Astrocyte of the cerebellum (primary cell): ENCODE measurements at regions not wholly inside any gene's neighbourhood (a gene's known extent, or its start where the extent isn't known, plus 50 kb on each side); places are given as distances from the start of the nearest gene placed in this dataset.

Experiments used
- DNase-seq: peaks from one replicate; pipeline ENCODE4 v3.0.0-alpha.2; 2011; ENCODE audit warnings: low read depth
- H3K4me3 ChIP-seq: 2 replicates; pipeline ENCODE4 v1.5.1; 2011; ENCODE audit warnings: mild to moderate bottlenecking, low read depth, low read length, moderate library complexity
- in situ Hi-C: cut with HindIII; loops from 2 replicates; pipeline ENCODE4 v1.10.0; 2017; ENCODE audit warnings: low sequenced_read_pairs
- TF ChIP-seq, protein P1 (sequence below): IDR thresholded peaks from 2 replicates; pipeline ENCODE4 v1.5.1; 2012; ENCODE audit warnings: low read length, low read depth, moderate library complexity, mild to moderate bottlenecking; ENCODE audit errors: missing control alignments

DNA sequence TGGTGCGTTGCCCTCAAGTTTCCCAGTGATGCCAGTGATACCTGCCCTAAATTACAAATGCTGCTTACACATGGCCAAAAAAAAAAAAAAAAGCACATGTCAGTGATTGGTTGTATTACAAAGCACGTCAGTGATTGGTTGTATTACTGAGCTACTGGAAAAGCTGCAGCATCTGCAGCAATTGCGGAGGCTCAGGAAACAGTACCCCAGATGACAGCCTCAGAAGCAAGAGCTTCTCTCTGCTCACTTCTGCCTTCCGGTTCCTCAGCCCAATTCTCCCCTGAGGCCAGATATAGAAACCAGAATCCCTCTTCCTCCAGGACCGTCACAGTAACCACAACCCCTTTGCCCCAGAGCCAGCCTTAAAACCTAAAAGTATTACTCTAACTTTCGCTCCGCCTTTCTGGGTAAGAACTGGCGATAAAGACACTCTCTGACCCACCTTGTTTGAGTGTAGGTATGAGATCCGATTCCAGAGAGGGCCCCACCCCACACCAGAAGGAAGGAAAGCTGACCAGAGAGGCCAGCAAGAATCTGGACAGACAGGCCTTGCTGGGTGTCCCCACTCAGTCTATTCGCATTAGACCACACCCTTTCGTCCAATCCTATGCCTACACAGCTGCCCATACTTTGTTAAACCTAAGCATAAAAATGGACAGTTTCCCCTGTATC lies 85.0 kb upstream of the SORBS2 start:
- TF ChIP-seq, protein P1, sequence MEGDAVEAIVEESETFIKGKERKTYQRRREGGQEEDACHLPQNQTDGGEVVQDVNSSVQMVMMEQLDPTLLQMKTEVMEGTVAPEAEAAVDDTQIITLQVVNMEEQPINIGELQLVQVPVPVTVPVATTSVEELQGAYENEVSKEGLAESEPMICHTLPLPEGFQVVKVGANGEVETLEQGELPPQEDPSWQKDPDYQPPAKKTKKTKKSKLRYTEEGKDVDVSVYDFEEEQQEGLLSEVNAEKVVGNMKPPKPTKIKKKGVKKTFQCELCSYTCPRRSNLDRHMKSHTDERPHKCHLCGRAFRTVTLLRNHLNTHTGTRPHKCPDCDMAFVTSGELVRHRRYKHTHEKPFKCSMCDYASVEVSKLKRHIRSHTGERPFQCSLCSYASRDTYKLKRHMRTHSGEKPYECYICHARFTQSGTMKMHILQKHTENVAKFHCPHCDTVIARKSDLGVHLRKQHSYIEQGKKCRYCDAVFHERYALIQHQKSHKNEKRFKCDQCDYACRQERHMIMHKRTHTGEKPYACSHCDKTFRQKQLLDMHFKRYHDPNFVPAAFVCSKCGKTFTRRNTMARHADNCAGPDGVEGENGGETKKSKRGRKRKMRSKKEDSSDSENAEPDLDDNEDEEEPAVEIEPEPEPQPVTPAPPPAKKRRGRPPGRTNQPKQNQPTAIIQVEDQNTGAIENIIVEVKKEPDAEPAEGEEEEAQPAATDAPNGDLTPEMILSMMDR: no peak
- DNase-seq: no peak
- in situ Hi-C loops: no loop called here
- no peak overlapping the region for H3K4me3 ChIP-seq

DNA sequence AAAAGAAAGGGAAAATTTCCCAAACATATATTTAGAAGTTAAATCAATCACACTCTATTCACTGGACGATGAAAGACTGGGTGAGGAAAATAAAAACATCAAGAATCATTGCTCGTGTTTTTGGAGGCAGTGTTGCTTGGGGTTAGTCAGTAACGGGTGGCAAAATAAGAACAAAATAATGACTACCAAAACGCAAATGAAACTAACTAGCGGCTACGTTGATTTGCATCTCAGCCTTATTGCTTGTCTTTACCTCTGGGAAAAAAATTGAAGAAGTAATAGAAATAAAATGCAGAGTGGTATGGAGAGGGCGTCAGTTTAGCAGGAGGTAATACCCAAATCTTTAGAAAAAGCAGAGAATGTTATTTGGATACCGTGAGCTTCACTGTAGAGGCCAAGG lies 86.4 kb upstream of the SORBS2 start:
- no peak overlapping the region for H3K4me3 ChIP-seq
- TF ChIP-seq, protein P1: no peak
- DNase-seq: no peak
- in situ Hi-C loops: no loop called here

DNA sequence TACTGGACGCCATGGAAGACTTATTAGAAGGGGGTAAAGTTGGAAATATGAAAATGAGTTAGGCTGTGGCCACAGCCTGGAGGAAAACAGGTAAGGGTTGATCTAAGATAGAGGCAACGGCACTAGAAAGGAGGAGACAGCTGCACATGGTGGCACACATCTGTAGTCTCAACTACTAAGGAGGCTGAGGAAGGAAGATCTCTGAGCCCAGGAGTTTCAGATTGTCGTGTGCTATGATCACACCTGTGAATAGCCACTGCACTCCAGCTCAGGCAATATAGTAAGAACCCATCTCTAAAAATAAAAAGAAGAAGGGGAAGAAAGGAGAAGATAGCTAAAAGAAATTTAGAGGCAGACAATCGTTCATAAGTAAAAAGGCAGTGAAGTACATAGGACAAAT lies 87.8 kb upstream of the SORBS2 start:
- no peak for DNase-seq
- TF ChIP-seq, protein P1: no peak
- in situ Hi-C loops: no loop called here
- no peak overlapping the region for H3K4me3 ChIP-seq

DNA sequence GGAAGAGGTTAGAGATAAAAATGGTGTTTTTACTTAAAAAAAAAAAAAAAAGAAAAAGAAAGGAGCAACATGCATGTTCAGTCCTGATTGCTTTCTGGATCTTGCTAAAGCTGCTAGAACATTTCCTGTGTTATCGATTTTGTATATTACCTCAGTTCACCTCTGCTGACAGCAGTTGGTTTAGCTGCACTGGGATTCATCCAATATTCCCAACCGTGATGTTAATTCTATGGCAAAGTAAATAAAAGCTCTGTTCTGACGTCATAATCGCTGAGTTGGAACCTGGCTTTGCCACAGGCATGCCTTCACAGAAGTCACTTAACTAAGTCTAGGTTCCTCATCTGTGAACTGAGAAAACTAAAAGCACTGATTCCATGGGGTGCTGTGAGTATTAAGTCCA lies 90.7 kb upstream of the SORBS2 start:
- TF ChIP-seq, protein P1: no peak
- in situ Hi-C loops: no loop called here
- DNase-seq: peak; percentile 63
- H3K4me3 ChIP-seq: no peak overlapping the region

DNA sequence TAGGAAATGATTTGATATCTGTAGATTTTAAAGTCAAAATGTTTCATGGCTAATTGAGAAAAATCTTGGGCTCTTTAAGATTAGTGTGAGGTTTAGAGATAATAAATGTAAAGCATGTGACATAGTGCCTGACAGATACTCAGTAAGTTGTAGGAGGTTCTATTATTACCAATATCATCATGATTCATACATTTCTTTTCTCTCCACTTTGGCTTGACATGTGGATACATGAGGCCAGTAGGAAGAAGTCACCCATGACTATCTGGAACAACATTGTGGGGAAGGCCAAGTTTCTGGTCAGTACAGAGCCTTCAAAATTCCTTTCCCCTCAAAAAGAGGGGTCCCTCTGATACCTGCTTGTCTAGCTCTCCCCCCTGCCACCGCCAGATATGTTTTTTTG lies 91.2 kb upstream of the SORBS2 start:
- H3K4me3 ChIP-seq: no peak overlapping the region
- in situ Hi-C loops: no loop called here
- DNase-seq: no peak
- TF ChIP-seq, protein P1: no peak

DNA sequence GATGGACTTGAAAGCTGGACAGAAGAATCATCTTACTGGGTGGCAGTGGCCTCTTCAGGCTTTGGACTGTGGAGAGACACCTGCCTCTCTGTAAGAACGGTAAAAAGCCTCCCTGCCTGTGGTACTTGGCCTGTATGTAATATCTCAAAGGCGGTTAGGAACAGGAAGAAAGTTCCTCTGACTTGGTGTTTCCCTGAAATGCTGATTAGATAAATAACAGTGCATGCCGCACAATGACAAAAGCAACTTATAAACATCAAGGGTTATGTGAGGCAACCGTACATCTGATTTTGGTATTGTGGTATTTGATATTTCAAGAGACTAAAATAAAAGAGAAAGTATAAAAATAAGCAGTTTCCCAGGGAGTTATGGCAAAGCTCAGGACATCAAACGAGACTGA lies 92.4 kb upstream of the SORBS2 start:
- in situ Hi-C loops: no loop called here

More for the DNA sequence above, 92.4 kb upstream of the SORBS2 start:
- H3K4me3 ChIP-seq: no peak overlapping the region
- TF ChIP-seq, protein P1: no peak
- no peak for DNase-seq
